ENCODE measurements at regions not wholly inside any gene's neighbourhood (a gene's known extent, or its start where the extent isn't known, plus 50 kb on each side); places are given as distances from the start of the nearest gene placed in this dataset.

GRCh38 chr14:62470935-62471334 is 574.3 kb downstream of the KCNH5 start:
- no peak for TF ChIP-seq CTCF (IDR thresholded peaks at IDR 0.05)
- TF ChIP-seq EZH2 (IDR thresholded peaks at IDR 0.05; ENCODE audit: borderline replicate concordance, insufficient read depth, low read depth, low read length, poor library complexity, severe bottlenecking) = no peak
